ENCODE measurements at regions not wholly inside any gene's neighbourhood (a gene's known extent, or its start where the extent isn't known, plus 50 kb on each side); places are given as distances from the start of the nearest gene placed in this dataset.

- Histone ChIP-seq H3K27me3 (ENCODE audit: insufficient read depth, low read length) (no peaks in the 10 kb centered on the region), H3K4me1 (ENCODE audit: insufficient read depth, low read length) (no peaks in the 10 kb centered on the region), H4K91ac (ENCODE audit: insufficient read length, low read depth, low read length) (no peak overlapping the region), H3K56ac (ENCODE audit: insufficient read length, low read depth, low read length) (no peak overlapping the region), H3K4ac (ENCODE audit: low read depth, low read length) (no peak overlapping the region), H2BK15ac (ENCODE audit: low read depth, low read length) (no peak overlapping the region), H3K14ac (ENCODE audit: insufficient read depth, low read length) (no peak overlapping the region), H3K79me1 (ENCODE audit: insufficient read depth, low read depth, low read length, poor library complexity, severe bottlenecking) (no peaks in the 10 kb centered on the region), H2BK5ac (ENCODE audit: insufficient read length, low read length) (no peak overlapping the region), H3K79me2 (ENCODE audit: insufficient read depth, low read length) (no peaks in the 10 kb centered on the region), H2AFZ (ENCODE audit: low read length) (no peak overlapping the region), H3K9me3 (ENCODE audit: control insufficient read depth, low read depth, low read length) (no peaks in the 10 kb centered on the region), H2BK20ac (ENCODE audit: low read depth, low read length, poor library complexity, severe bottlenecking) (no peak overlapping the region), H3K27ac (ENCODE audit: insufficient read length, low read depth, low read length) (no peak overlapping the region), H2BK12ac (ENCODE audit: insufficient read length, low read depth, low read length) (no peak overlapping the region), H3K9ac (ENCODE audit: extremely low read depth, insufficient read length, low read length) (no peak overlapping the region), H3K4me2 (ENCODE audit: insufficient read depth, insufficient read length, low read length) (no peak overlapping the region), H3K23ac (ENCODE audit: insufficient read length, low read depth, low read length) (no peak overlapping the region), H3T11ph (ENCODE audit: low read length) (no peak overlapping the region), H4K8ac (replicated peaks; ENCODE audit: insufficient read length, low read depth, low read length) (no peak overlapping the region), H2BK120ac (ENCODE audit: low read depth, low read length, poor library complexity, severe bottlenecking) (no peak overlapping the region), H4K5ac (ENCODE audit: insufficient read length, low read depth, low read length) (no peak overlapping the region), H4K20me1 (ENCODE audit: control insufficient read depth, insufficient read depth, insufficient read length) (no peaks in the 10 kb centered on the region), H3K18ac (ENCODE audit: insufficient read length, low read depth, low read length) (no peak overlapping the region), H3K23me2 (ENCODE audit: insufficient read length, low read depth, low read length, poor library complexity, severe bottlenecking) (no peaks in the 10 kb centered on the region), H2AK5ac (ENCODE audit: insufficient read length, low read length) (no peak overlapping the region)
- 0 out of 4 replicates have a peak, but pooled peaks cover 0 to 3% of the 10 kb centered on the region in 2 experiments for H3K4me1 Mint-ChIP-seq
- WGBS (ENCODE audit: extremely low coverage, insufficient read length, low lambda C conversion rate): no CpG with 5 or more reads among the region's 1 CpG
- no peak overlapping the region for H3K27ac Mint-ChIP-seq
- H3K9me3 Mint-ChIP-seq: no peaks in the 10 kb centered on the region; a peak in 1 of 5 replicates
- no peaks in the 10 kb centered on the region for H3K27me3 Mint-ChIP-seq (ENCODE audit: low read depth)
- no peak for DNase-seq
- no peaks in the 10 kb centered on the region; a peak in 1 of 7 replicates for H3K36me3 Mint-ChIP-seq (ENCODE audit: insufficient read depth in 1 of 3, low read depth in 3 of 3)
- no peak for TF ChIP-seq CTCF (conservative IDR thresholded peaks at IDR 0.05)
- H3K4me3 Mint-ChIP-seq: no peak overlapping the region
Observed at GRCh38 chr6:145055567-145055966, 679.8 kb downstream of the EPM2A start.

All from H9 (cell line).